BJ (cell line): ENCODE measurements at regions not wholly inside any gene's neighbourhood (a gene's known extent, or its start where the extent isn't known, plus 50 kb on each side); places are given as distances from the start of the nearest gene placed in this dataset.

Experiments used
- CTCF ChIA-PET: fragments of 350-600 bp; formaldehyde crosslinking; extraction: SDS; loops from one replicate; lab custom pipeline; 2021; ENCODE audit warnings: antibody characterized with exemption, inconsistent platforms; lab: Yijun Ruan, JAX
- POLR2A ChIA-PET: fragments of 300-600 bp; sonication (Branson Sonifier 250); formaldehyde crosslinking; extraction: SDS; loops from one replicate; lab custom pipeline; 2021; ENCODE audit warnings: antibody characterized with exemption; lab: Charles Lee
- DNase-seq: peaks from one replicate; pipeline ENCODE4 v3.0.0-alpha.2; 2011; ENCODE audit warnings: low read depth
- H3K27me3 ChIP-seq: 2 replicates; pipeline ENCODE4 v1.6.0; 2011; ENCODE audit warnings: low read length; ENCODE audit not compliant: control insufficient read depth, insufficient read depth
- H3K36me3 ChIP-seq: 2 replicates; pipeline ENCODE4 v1.5.1; 2011; ENCODE audit warnings: low read length; ENCODE audit not compliant: control insufficient read depth, insufficient read depth
- H3K4me3 ChIP-seq: 2 replicates; pipeline ENCODE4 v1.5.1; 2011; ENCODE audit warnings: low read depth, mild to moderate bottlenecking, control low read depth, low read length
- CTCF ChIP-seq: IDR thresholded peaks from 2 replicates; pipeline ENCODE4 v1.5.1; 2011; ENCODE audit warnings: low read depth, mild to moderate bottlenecking, control low read depth, inconsistent platforms, low read length, moderate library complexity; ENCODE audit not compliant: insufficient read depth

- Histone ChIP-seq H3K4me3 (no peak overlapping the region), H3K27me3 (no peaks in the 10 kb centered on the region), H3K36me3 (no peaks in the 10 kb centered on the region)
- DNase-seq, result no peak
- ChIA-PET CTCF (no interaction called here), POLR2A (no interaction called here)
- peak; percentile 16; the same call in 1 of the 2 replicates for TF ChIP-seq CTCF
Measured at GRCh38 chrX:106220177-106220576, 52.1 kb downstream of the PWWP3B start.

GRCh38 chrX:106243376-106243775 lies 75.3 kb downstream of the PWWP3B start:
- H3K4me3 ChIP-seq, result no peak overlapping the region
- no peaks in the 10 kb centered on the region for H3K27me3 ChIP-seq
- ChIA-PET POLR2A (no interaction called here), CTCF (no interaction called here)
- no peak for TF ChIP-seq CTCF
- H3K36me3 ChIP-seq, result no peaks in the 10 kb centered on the region
- no peak for DNase-seq

GRCh38 chrX:106246511-106246910 lies 78.4 kb downstream of the PWWP3B start:
- Histone ChIP-seq H3K27me3 (no peaks in the 10 kb centered on the region), H3K4me3 (no peak overlapping the region), H3K36me3 (no peaks in the 10 kb centered on the region)
- ChIA-PET POLR2A (no interaction called here), CTCF (no interaction called here)
- no peak for DNase-seq
- TF ChIP-seq CTCF, result no peak

GRCh38 chrX:106247162-106247561 lies 79.1 kb downstream of the PWWP3B start:
- CTCF ChIA-PET, result no interaction called here

GRCh38 chrX:106249706-106250379 lies 81.7 kb downstream of the PWWP3B start:
- TF ChIP-seq CTCF, result no peak
- Histone ChIP-seq H3K27me3 (no peaks in the 10 kb centered on the region), H3K4me3 (no peak overlapping the region), H3K36me3 (no peaks in the 10 kb centered on the region)
- CTCF ChIA-PET, result no interaction called here
- DNase-seq, result no peak
- POLR2A ChIA-PET, result no interaction called here

More at GRCh38 chrX:106247162-106247561, 79.1 kb downstream of the PWWP3B start:
- Histone ChIP-seq H3K4me3 (no peak overlapping the region), H3K36me3 (no peaks in the 10 kb centered on the region), H3K27me3 (no peaks in the 10 kb centered on the region)
- TF ChIP-seq CTCF, result no peak
- no peak for DNase-seq
- POLR2A ChIA-PET, result no interaction called here
